ENCODE measurements at regions not wholly inside any gene's neighbourhood (a gene's known extent, or its start where the extent isn't known, plus 50 kb on each side); places are given as distances from the start of the nearest gene placed in this dataset.

GRCh38 chr13:74866101-74866500 lies 615.9 kb downstream of the TBC1D4 start (continued):
- no peak for TF ChIP-seq PHF8 (IDR thresholded peaks at IDR 0.05; ENCODE audit: borderline replicate concordance, low read length)

GRCh38 chr13:74865656-74866055 lies 616.3 kb downstream of the TBC1D4 start:
- no TSS peak for BruUV-seq (replicated peaks)
- in situ Hi-C loops (cut with MboI) = no loop called here

DNA sequence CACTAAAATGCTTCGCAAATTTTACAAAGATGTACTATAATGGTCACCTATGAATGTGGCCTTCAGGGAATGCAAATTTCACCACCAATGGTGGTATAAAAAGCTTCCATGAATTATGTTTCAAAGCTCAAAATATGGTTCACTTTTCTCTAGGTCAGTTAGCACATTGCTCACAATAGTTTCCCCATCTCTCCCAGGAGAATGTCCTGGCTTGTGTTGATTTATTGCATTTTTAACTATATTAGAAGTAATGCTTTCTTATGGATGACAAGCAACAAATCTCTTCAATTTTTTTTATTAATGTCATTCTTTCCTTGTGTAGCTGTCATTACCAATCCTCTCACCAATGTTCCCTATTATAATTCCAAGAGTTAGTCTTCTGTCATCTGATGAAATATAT lies 621.2 kb downstream of the TBC1D4 start:
- DNase-seq (ENCODE audit: extremely low read depth in 1 of 4, low spot score in 3 of 4) = no peak
- no peaks in the 10 kb centered on the region for H3K4me1 ChIP-seq (replicated peaks in 1 of 2; ENCODE audit: control insufficient read depth in 2 of 2, insufficient read depth in 2 of 2, low read length in 2 of 2)
- H2AFZ ChIP-seq (ENCODE audit: low read depth, low read length) = no peak overlapping the region
- no TSS peak for BruUV-seq (replicated peaks)
- H3K9me1 ChIP-seq (ENCODE audit: control insufficient read depth, insufficient read depth, low read length) = no peaks in the 10 kb centered on the region
- H3K27me3 ChIP-seq (ENCODE audit: control insufficient read depth in 2 of 2, insufficient read depth in 2 of 2, low read length in 2 of 2) = no peaks in the 10 kb centered on the region
- ATAC-seq = no peak
- POLR2A ChIA-PET = no interaction called here
- H3K36me3 ChIP-seq (ENCODE audit: control insufficient read depth, insufficient read depth, low read length) = no peaks in the 10 kb centered on the region
- no peak overlapping the region for H3K9ac ChIP-seq (ENCODE audit: insufficient read depth in 1 of 2, low read depth in 2 of 2, low read length in 2 of 2)
- CTCF ChIA-PET (ENCODE audit: low intra/inter-chr PET ratio) = no interaction called here
- H3K4me3 ChIP-seq = no peak overlapping the region
- no peaks in the 10 kb centered on the region for H3K79me2 ChIP-seq (ENCODE audit: control insufficient read depth, insufficient read depth, low read length)
- 43% methylated on average over 1 of the region's 1 CpG for WGBS (ENCODE audit: insufficient coverage, low coverage, missing lambda C conversion rate)
- H3K27ac ChIP-seq (ENCODE audit: extremely low read depth, low read depth, low read length) = no peak overlapping the region
- H3K4me2 ChIP-seq (ENCODE audit: insufficient read depth, low read length) = no peak overlapping the region
- no peaks in the 10 kb centered on the region for H3K9me3 ChIP-seq (replicated peaks; ENCODE audit: control insufficient read depth, insufficient read depth, low read depth, low read length)
- no peak for FAIRE-seq
- no peaks in the 10 kb centered on the region for H4K20me1 ChIP-seq (replicated peaks; ENCODE audit: control insufficient read depth, insufficient read depth, low read length)
- intact Hi-C loops (cut with micrococcal nuclease) (no loop called here), in situ Hi-C loops (cut with MboI) (no loop called here)
- TF ChIP-seq CHD7 (IDR thresholded peaks at IDR 0.05; ENCODE audit: low read depth, low read length) (no peak), MEF2A (IDR thresholded peaks at IDR 0.05; ENCODE audit: control insufficient read depth, low read depth, low read length) (no peak)

More at GRCh38 chr13:74865656-74866055, 616.3 kb downstream of the TBC1D4 start:
- Histone ChIP-seq H3K4me2 (ENCODE audit: insufficient read depth, low read length) (no peak overlapping the region), H3K27me3 (ENCODE audit: control insufficient read depth in 2 of 2, insufficient read depth in 2 of 2, low read length in 2 of 2) (no peaks in the 10 kb centered on the region), H3K9me1 (ENCODE audit: control insufficient read depth, insufficient read depth, low read length) (no peaks in the 10 kb centered on the region), H2AFZ (ENCODE audit: low read depth, low read length) (no peak overlapping the region), H3K36me3 (ENCODE audit: control insufficient read depth, insufficient read depth, low read length) (no peaks in the 10 kb centered on the region), H3K9ac (ENCODE audit: insufficient read depth in 1 of 2, low read depth in 2 of 2, low read length in 2 of 2) (no peak overlapping the region), H3K4me1 (replicated peaks in 1 of 2; ENCODE audit: control insufficient read depth in 2 of 2, insufficient read depth in 2 of 2, low read length in 2 of 2) (no peaks in the 10 kb centered on the region; a peak in 1 of 5 replicates), H3K9me3 (replicated peaks; ENCODE audit: control insufficient read depth, insufficient read depth, low read depth, low read length) (no peaks in the 10 kb centered on the region; the same call in 1 of the 2 replicates), H3K4me3 (no peak overlapping the region), H4K20me1 (replicated peaks; ENCODE audit: control insufficient read depth, insufficient read depth, low read length) (no peaks in the 10 kb centered on the region), H3K79me2 (ENCODE audit: control insufficient read depth, insufficient read depth, low read length) (no peaks in the 10 kb centered on the region), H3K27ac (ENCODE audit: extremely low read depth, low read depth, low read length) (no peak overlapping the region)
- ATAC-seq (no peak), FAIRE-seq (no peak), DNase-seq (ENCODE audit: extremely low read depth in 1 of 4, low spot score in 3 of 4) (no peak)
- no peak for TF ChIP-seq ILK (tag; IDR thresholded peaks at IDR 0.05; ENCODE audit: borderline replicate concordance, low read depth)
- POLR2A ChIA-PET = no interaction called here
- CTCF ChIA-PET (ENCODE audit: low intra/inter-chr PET ratio) = no interaction called here
- intact Hi-C loops (cut with micrococcal nuclease) = no loop called here

All from K562 (cell line).